WTC11 (cell line): ENCODE measurements at regions not wholly inside any gene's neighbourhood (a gene's known extent, or its start where the extent isn't known, plus 50 kb on each side); places are given as distances from the start of the nearest gene placed in this dataset.

Experiments used
- ATAC-seq: fragments of 200-7000 bp; cut with Tn5 transposase; 2 replicates; pipeline ENCODE4 v1.10.0; 2021; ENCODE audit warnings: mild to moderate bottlenecking, moderate library complexity
- CTCF ChIA-PET: fragments of 300-600 bp; sonication (Branson Sonifier 250); formaldehyde crosslinking; loops from one replicate; lab custom pipeline; 2021; ENCODE audit warnings: antibody characterized with exemption; lab: Charles Lee
- POLR2A ChIA-PET: fragments of 350-600 bp; sonication (Branson Sonifier 250); formaldehyde crosslinking; loops from one replicate; lab custom pipeline; 2021; ENCODE audit warnings: antibody characterized with exemption; lab: Charles Lee
- DNase-seq: peaks from one replicate; pipeline ENCODE4 v3.0.0; 2021; ENCODE audit warnings: low spot score
- H3K27ac Mint-ChIP-seq: 2 replicates; pipeline ENCODE4 v1.8.0; 2021; ENCODE audit warnings: mixed read lengths
- H3K27me3 Mint-ChIP-seq: 2 replicates; pipeline ENCODE4 v1.8.0; 2021; ENCODE audit warnings: low read depth, mild to moderate bottlenecking, moderate library complexity, mixed read lengths
- H3K36me3 Mint-ChIP-seq: 2 replicates; pipeline ENCODE4 v1.8.0; 2021; ENCODE audit warnings: mixed read lengths
- H3K4me1 Mint-ChIP-seq: 2 replicates; pipeline ENCODE4 v1.8.0; 2022; ENCODE audit warnings: mixed read lengths
- H3K4me3 Mint-ChIP-seq: 2 replicates; pipeline ENCODE4 v1.8.0; 2021; ENCODE audit warnings: mild to moderate bottlenecking, moderate library complexity, mixed read lengths
- H3K9me3 Mint-ChIP-seq: 2 replicates; pipeline ENCODE4 v1.8.0; 2021; ENCODE audit warnings: mixed read lengths
- ARID4B ChIP-seq: sonication (generic); formaldehyde crosslinking; IDR thresholded peaks from 2 replicates; pipeline ENCODE4 v1.8.0; 2023; ENCODE audit warnings: missing genetic modification reagents, mild to moderate bottlenecking, borderline replicate concordance
- ATF1 ChIP-seq: sonication (generic); formaldehyde crosslinking; IDR thresholded peaks from 2 replicates; pipeline ENCODE4 v1.8.1; 2023; ENCODE audit warnings: mild to moderate bottlenecking, moderate library complexity, missing genetic modification reagents
- ATF6 ChIP-seq: sonication (generic); formaldehyde crosslinking; IDR thresholded peaks from 2 replicates; pipeline ENCODE4 v1.8.1; 2023; ENCODE audit warnings: mild to moderate bottlenecking, missing genetic modification reagents
- CREB1 ChIP-seq: sonication (generic); formaldehyde crosslinking; IDR thresholded peaks from 2 replicates; pipeline ENCODE4 v1.8.0; 2023; ENCODE audit warnings: mild to moderate bottlenecking, missing genetic modification reagents
- ELF4 ChIP-seq: sonication (generic); formaldehyde crosslinking; IDR thresholded peaks from 2 replicates; pipeline ENCODE4 v1.8.1; 2022; ENCODE audit warnings: low read depth, mild to moderate bottlenecking, moderate library complexity, missing genetic modification reagents
- FOXJ3 ChIP-seq: sonication (generic); formaldehyde crosslinking; IDR thresholded peaks from 2 replicates; pipeline ENCODE4 v1.9.0; 2021; ENCODE audit warnings: missing genetic modification reagents, mild to moderate bottlenecking, borderline replicate concordance
- FOXK1 ChIP-seq: sonication (generic); formaldehyde crosslinking; IDR thresholded peaks from 2 replicates; pipeline ENCODE4 v1.8.0; 2022; ENCODE audit warnings: mild to moderate bottlenecking, moderate library complexity, missing genetic modification reagents
- GABPB1 ChIP-seq: sonication (generic); formaldehyde crosslinking; IDR thresholded peaks from 2 replicates; pipeline ENCODE4 v1.8.1; 2023; ENCODE audit warnings: mild to moderate bottlenecking, missing genetic modification reagents
- KAT7 ChIP-seq: sonication (generic); formaldehyde crosslinking; IDR thresholded peaks from 2 replicates; pipeline ENCODE4 v1.8.1; 2023; ENCODE audit warnings: missing genetic modification reagents, mild to moderate bottlenecking, borderline replicate concordance
- MYBL2 ChIP-seq: sonication (generic); formaldehyde crosslinking; IDR thresholded peaks from 2 replicates; pipeline ENCODE4 v1.8.1; 2023; ENCODE audit warnings: mild to moderate bottlenecking, moderate library complexity, missing genetic modification reagents
- NFATC4 ChIP-seq: fragments of 250-450 bp; sonication (Bioruptor Pico); IDR thresholded peaks from 2 replicates; pipeline ENCODE4 v1.9.0; 2021; ENCODE audit warnings: mild to moderate bottlenecking
- PRDM15 ChIP-seq: sonication (generic); formaldehyde crosslinking; IDR thresholded peaks from 2 replicates; pipeline ENCODE4 v1.8.0; 2022; ENCODE audit warnings: missing genetic modification reagents
- PRRX2 ChIP-seq: fragments of 250-450 bp; sonication (Bioruptor Pico); IDR thresholded peaks from 2 replicates; pipeline ENCODE4 v1.8.0; 2021; ENCODE audit warnings: mild to moderate bottlenecking
- SMAD4 ChIP-seq: sonication (generic); formaldehyde crosslinking; IDR thresholded peaks from 2 replicates; pipeline ENCODE4 v1.8.0; 2022; ENCODE audit warnings: mild to moderate bottlenecking, missing genetic modification reagents
- SOX15 ChIP-seq: fragments of 250-450 bp; sonication (Bioruptor Pico); IDR thresholded peaks from 2 replicates; pipeline ENCODE4 v1.9.0; 2021; ENCODE audit warnings: mild to moderate bottlenecking
- TCF7 ChIP-seq: sonication (generic); formaldehyde crosslinking; IDR thresholded peaks from 2 replicates; pipeline ENCODE4 v1.8.0; 2022; ENCODE audit warnings: mild to moderate bottlenecking, low read depth, missing genetic modification reagents, moderate library complexity
- ZNF121 ChIP-seq: sonication (generic); formaldehyde crosslinking; IDR thresholded peaks from 2 replicates; pipeline ENCODE4 v1.8.0; 2023; ENCODE audit warnings: missing genetic modification reagents
- ZNF396 ChIP-seq: fragments of 250-450 bp; sonication (Bioruptor Pico); IDR thresholded peaks from 2 replicates; pipeline ENCODE4 v1.8.0; 2021; ENCODE audit warnings: mild to moderate bottlenecking, moderate library complexity, borderline replicate concordance
- ZNF423 ChIP-seq: fragments of 250-450 bp; sonication (Bioruptor Pico); IDR thresholded peaks from 2 replicates; pipeline ENCODE4 v2.1.2; 2022; ENCODE audit warnings: mild to moderate bottlenecking, moderate library complexity
- TF ChIP-seq, protein P1 (sequence below): sonication (generic); formaldehyde crosslinking; IDR thresholded peaks from 2 replicates; pipeline ENCODE4 v1.8.0; 2022; ENCODE audit warnings: mild to moderate bottlenecking, missing genetic modification reagents
- TF ChIP-seq, protein P2 (sequence below): sonication (generic); formaldehyde crosslinking; IDR thresholded peaks from 2 replicates; pipeline ENCODE4 v1.8.1; 2022; ENCODE audit warnings: missing genetic modification reagents, borderline replicate concordance

DNA sequence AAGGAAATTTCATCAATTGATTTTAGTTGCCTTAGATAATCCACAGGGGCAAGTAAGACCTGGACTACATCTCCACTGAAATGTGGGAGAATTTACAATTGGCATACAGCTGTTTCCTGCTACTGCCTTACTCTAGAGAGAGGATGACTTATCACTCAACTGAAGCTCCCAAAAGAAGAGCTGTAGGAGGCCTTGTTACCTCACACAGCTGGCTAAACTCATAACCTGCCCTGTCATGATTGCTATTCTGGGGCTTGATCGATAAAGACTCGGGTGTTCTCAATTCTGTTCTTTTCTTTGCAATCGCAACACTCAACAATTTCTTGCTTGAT lies 1396.4 kb downstream of the EFNB2 start:
- no peak overlapping the region for H3K4me3 Mint-ChIP-seq
- POLR2A ChIA-PET, result no interaction called here
- H3K4me1 Mint-ChIP-seq, result peaks cover 10% of the 10 kb centered on the region; the same call in 1 of the 2 replicates
- ATAC-seq (no peak), DNase-seq (no peak)
- CTCF ChIA-PET, result no interaction called here
- TF ChIP-seq ARID4B (no peak), TCF7 (CRISPR knock-in tag) (no peak), SMAD4 (no peak), GABPB1 (CRISPR knock-in tag) (no peak), ZNF423 (CRISPR knock-in tag) (no peak), SOX15 (no peak), NFATC4 (CRISPR knock-in tag) (no peak), CREB1 (CRISPR knock-in tag) (no peak), ATF1 (CRISPR knock-in tag) (no peak), ZNF121 (CRISPR knock-in tag) (no peak), FOXK1 (CRISPR knock-in tag) (no peak)
- TF ChIP-seq, protein P1, sequence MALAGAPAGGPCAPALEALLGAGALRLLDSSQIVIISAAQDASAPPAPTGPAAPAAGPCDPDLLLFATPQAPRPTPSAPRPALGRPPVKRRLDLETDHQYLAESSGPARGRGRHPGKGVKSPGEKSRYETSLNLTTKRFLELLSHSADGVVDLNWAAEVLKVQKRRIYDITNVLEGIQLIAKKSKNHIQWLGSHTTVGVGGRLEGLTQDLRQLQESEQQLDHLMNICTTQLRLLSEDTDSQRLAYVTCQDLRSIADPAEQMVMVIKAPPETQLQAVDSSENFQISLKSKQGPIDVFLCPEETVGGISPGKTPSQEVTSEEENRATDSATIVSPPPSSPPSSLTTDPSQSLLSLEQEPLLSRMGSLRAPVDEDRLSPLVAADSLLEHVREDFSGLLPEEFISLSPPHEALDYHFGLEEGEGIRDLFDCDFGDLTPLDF (CRISPR knock-in tag), result no peak
- H3K36me3 Mint-ChIP-seq, result no peaks in the 10 kb centered on the region
- no peak overlapping the region for H3K27ac Mint-ChIP-seq
- no peaks in the 10 kb centered on the region for H3K9me3 Mint-ChIP-seq
- H3K27me3 Mint-ChIP-seq, result no peaks in the 10 kb centered on the region

DNA sequence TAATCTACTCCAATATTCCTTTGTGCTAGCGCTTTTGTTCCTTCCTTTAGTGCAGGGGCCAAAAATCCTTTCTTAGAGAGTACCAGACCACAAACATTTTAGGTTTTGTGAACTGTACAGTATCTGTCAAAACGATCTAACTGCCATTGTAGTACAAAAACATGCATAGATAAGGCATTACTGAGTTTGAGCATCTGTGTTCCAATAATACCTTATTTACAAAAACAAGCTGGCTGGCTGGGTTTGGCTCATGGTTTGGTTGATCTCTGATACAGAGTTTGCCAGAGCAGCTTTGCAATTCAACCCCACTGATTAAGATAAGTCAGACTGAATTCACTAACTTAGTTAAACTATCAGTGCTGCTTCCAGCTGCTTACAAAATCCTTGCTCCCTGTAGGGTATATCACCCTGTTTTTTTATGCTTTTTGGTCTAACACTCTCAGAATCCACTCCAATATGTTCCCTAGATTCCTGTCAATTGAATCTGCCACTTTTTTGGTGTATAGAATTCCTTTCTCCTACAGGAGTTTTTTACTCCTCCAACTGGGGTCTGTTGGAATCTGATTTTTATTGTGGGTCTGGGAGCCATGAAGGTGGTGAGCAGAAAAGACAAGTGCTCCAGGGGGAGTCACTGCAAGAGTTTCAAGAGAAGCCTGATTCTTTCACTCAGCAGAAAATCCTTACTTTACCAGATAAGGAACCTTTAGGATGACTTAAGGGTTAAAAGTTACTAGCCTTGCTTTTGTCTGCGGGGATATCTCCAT lies 1399.4 kb downstream of the EFNB2 start:
- POLR2A ChIA-PET, result no interaction called here
- Mint-ChIP-seq H3K36me3 (no peaks in the 10 kb centered on the region), H3K27me3 (no peaks in the 10 kb centered on the region), H3K4me1 (peaks cover 10% of the 10 kb centered on the region; the same call in 1 of the 2 replicates)
- CTCF ChIA-PET, result no interaction called here
- no peak for TF ChIP-seq FOXJ3 (CRISPR knock-in tag)
- TF ChIP-seq, all 79 proteins: peak for 0
- H3K9me3 Mint-ChIP-seq, result peaks cover 4% of the 10 kb centered on the region; the same call in 1 of the 2 replicates
- no peak for DNase-seq
- H3K27ac Mint-ChIP-seq, result no peak overlapping the region
- no peak for ATAC-seq
- no peak overlapping the region for H3K4me3 Mint-ChIP-seq

DNA sequence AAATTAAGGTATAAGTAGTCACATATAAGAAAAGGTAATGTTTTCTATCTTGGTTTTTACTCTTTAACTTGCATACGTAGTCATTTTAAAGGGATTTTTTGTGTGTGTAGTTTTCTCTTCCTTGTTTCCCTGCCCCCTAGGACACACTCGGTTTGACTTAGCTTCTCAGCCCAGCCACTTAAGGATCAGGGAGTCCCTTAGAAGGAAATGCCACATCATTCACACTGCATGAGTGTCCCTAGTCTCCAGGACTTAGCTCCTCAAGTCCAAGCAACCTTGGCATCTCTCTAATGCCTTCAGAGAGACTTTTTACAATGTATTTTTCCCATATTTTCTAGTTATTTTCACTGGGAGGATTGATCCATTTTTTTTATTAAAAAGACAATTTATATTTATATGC lies 1407.7 kb downstream of the EFNB2 start:
- Mint-ChIP-seq H3K4me1 (0 out of 2 replicates have a peak, but pooled peaks cover 3% of the 10 kb centered on the region), H3K4me3 (no peak overlapping the region), H3K27me3 (no peaks in the 10 kb centered on the region), H3K9me3 (no peaks in the 10 kb centered on the region), H3K36me3 (no peaks in the 10 kb centered on the region), H3K27ac (no peak overlapping the region)
- no peak for DNase-seq
- CTCF ChIA-PET, result no interaction called here
- POLR2A ChIA-PET, result no interaction called here
- ATAC-seq, result no peak
- TF ChIP-seq ZNF396 (CRISPR knock-in tag), result no peak
- TF ChIP-seq FOXJ3 (CRISPR knock-in tag), result no peak
- TF ChIP-seq PRDM15 (CRISPR knock-in tag), result no peak
- no peak for TF ChIP-seq ATF6 (CRISPR knock-in tag)
- TF ChIP-seq PRRX2 (CRISPR knock-in tag), result no peak
- no peak for TF ChIP-seq KAT7 (CRISPR knock-in tag)
- TF ChIP-seq, protein P2, sequence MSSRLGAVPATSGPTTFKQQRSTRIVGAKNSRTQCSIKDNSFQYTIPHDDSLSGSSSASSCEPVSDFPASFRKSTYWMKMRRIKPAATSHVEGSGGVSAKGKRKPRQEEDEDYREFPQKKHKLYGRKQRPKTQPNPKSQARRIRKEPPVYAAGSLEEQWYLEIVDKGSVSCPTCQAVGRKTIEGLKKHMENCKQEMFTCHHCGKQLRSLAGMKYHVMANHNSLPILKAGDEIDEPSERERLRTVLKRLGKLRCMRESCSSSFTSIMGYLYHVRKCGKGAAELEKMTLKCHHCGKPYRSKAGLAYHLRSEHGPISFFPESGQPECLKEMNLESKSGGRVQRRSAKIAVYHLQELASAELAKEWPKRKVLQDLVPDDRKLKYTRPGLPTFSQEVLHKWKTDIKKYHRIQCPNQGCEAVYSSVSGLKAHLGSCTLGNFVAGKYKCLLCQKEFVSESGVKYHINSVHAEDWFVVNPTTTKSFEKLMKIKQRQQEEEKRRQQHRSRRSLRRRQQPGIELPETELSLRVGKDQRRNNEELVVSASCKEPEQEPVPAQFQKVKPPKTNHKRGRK (CRISPR knock-in tag), result no peak
- no peak for TF ChIP-seq ELF4 (CRISPR knock-in tag)
- no peak for TF ChIP-seq MYBL2 (CRISPR knock-in tag)
